ENCODE measurements at regions not wholly inside any gene's neighbourhood (a gene's known extent, or its start where the extent isn't known, plus 50 kb on each side); places are given as distances from the start of the nearest gene placed in this dataset.

- TF ChIP-seq, protein P1, sequence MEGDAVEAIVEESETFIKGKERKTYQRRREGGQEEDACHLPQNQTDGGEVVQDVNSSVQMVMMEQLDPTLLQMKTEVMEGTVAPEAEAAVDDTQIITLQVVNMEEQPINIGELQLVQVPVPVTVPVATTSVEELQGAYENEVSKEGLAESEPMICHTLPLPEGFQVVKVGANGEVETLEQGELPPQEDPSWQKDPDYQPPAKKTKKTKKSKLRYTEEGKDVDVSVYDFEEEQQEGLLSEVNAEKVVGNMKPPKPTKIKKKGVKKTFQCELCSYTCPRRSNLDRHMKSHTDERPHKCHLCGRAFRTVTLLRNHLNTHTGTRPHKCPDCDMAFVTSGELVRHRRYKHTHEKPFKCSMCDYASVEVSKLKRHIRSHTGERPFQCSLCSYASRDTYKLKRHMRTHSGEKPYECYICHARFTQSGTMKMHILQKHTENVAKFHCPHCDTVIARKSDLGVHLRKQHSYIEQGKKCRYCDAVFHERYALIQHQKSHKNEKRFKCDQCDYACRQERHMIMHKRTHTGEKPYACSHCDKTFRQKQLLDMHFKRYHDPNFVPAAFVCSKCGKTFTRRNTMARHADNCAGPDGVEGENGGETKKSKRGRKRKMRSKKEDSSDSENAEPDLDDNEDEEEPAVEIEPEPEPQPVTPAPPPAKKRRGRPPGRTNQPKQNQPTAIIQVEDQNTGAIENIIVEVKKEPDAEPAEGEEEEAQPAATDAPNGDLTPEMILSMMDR (IDR thresholded peaks at IDR 0.05), result no peak
- no peak for TF ChIP-seq POLR2A (IDR thresholded peaks at IDR 0.05)
Observed at GRCh38 chr2:138205281-138205680, 241.0 kb downstream of the HNMT start.

Measured in Peyer's patch (tissue), 4 donors.